Muscle of back (tissue), 3 donors: ENCODE measurements at regions not wholly inside any gene's neighbourhood (a gene's known extent, or its start where the extent isn't known, plus 50 kb on each side); places are given as distances from the start of the nearest gene placed in this dataset.

Experiments used
- DNase-seq, 3 donors: peaks; one replicate each; pipeline versions ENCODE4 v3.0.0 to v3.0.0-alpha.2; 2013

DNA sequence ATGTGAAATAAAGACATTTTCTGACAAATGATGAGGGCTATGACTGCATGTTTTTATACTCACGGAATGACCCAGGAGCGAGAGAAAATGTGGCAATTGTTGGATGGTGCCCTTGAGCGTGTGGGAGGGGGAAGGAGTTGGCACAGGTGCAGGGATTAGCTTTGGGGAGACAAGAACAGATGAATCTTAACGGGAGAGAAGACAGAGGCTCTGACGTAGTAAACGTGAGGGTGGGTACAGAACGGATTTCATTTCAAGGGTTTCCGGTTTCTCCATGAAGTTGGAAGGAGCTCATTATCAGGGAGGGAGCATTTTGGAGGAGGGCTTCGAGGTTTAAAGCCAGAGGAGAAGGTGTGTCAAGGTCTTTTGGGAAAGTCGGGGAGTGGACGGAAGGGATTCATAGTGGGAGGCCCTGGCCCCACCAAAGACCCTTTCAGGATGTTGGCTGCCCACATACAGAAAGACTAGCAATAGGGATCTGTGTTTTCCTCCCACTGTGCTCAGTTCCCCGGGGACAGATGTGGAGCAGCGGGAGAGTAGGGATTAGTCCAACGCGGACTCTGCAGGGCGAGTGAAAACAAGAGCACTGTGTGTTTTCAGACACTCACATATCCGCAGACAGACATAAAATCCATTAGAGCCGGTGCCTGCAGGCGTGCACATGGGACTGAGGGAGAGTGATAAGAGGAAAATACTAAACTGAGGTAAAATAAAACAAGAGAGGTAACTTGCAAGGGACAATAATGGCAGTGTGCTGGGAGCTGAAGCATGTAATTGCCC lies 584.1 kb downstream of the AJAP1 start:
- DNase-seq = no peak

DNA sequence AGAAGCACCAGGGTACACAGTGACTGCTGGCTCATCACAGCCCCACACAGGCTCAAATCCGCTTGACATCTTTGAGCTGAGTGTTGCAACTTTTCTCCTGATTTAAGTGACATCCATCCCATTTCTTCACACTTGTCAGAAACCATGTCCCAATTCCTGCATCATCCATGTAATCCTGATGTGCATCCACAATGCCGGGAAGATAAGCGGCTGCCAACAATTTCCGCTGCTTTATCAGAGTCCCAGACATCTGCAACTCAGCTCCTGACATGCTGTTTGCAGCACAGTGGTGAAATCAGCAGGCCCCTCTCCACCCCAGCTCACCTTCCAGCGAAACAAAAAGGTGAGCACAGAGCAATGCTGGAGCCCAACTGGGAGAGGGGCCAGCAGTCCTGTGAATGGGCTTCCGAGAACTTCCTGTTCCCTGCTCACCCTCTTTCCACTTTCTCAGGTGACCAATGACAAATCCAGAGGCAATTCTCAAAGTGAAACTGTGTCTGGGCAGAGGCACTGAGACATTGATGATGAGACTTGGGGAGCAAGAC lies 581.0 kb downstream of the AJAP1 start:
- no peak for DNase-seq

DNA sequence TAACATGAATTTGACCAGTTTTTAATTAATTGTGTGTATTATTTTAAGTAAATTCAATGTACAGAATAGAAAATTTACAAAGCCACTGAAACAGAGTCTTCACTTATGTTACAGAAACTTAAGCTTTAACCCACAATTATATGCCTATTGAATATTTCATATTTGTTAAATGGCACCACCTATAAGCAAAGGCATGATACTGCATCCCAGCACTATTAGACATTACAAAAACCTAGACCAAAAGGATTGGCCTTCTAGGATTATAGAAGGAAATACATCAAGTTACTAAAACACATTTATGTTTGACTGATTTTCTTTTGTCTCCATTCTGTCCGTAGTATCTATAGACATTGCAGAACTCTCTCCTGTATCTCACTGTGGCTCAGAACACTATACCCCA lies 578.1 kb downstream of the AJAP1 start:
- DNase-seq = no peak

DNA sequence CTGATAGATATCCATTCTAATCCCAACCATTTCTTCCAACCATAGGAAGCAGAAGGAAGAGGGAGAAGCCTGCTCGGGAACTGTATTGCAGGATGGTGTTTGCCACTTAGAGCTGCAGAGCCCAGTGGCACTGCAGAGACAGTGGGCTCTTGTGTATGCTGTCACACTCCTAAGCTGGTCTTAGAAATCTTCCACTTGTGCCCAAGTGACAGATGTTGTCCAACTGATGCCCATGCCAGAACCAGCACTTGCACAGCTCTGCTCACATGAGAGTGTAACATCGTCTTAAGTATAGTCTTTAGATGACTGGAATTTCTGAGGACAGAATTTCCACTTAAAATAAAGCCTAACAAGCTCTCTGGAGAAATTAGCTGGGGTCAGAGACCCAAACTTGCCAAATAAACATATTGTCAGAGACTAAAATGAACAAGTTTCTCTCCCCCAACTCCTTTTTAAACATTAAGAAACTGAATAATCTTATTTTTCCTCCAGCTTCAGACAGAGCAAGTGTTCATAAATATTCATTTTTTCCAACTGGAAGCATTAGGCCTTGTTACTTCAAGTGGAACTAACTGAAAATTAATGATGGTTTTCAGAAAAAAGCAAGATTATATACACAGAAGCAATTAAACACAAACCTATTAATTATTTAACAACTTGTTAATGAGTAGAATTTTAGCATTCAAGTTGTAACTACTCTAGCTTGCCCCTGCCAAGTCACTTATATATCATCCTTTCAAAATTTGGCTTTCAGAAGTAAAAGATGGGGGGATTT lies 577.3 kb downstream of the AJAP1 start:
- no peak for DNase-seq

DNA sequence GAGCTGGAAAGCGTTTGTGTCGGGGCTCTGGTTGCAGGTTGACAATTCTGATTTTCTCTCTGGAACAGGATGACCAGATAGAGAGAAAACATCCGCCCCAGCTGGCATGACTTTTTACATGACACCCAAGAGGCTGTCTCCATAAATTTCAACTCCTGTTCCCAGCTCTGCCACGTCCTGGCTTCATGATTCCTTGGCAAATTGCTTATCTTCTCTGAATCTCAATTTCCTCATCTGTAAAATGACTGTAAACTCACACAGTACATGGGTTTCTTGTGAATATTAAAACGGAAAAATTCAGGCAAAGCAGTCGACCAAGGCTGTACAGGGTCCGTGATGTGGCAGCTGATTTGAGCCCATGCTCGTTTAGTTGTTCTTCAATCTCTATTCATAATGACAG lies 572.7 kb downstream of the AJAP1 start:
- no peak for DNase-seq

- no peak for DNase-seq
Measured at GRCh38 chr1:5225707-5226704, 571.6 kb downstream of the AJAP1 start.

DNA sequence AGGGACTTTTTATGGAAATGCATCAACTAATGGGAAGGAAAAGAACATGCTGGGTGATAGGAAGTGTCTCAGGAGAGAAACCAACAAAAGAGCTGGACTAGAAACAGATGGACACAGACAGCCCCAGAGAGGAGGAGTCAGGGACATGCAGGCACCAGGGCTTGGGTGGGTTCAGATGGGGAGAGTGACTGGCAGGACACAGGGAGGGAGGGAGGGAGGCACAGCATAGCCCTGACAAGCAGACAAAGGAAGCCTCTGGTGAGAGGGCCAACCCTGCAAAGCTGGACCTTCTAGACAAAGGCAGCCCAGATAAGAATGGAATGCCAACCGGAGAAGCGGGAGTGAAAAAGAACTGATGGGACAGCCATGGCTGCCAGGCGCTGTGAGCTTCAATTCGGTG lies 568.8 kb downstream of the AJAP1 start:
- no peak for DNase-seq

- DNase-seq = no peak
Measured at GRCh38 chr1:5222626-5223025, 568.2 kb downstream of the AJAP1 start.

DNA sequence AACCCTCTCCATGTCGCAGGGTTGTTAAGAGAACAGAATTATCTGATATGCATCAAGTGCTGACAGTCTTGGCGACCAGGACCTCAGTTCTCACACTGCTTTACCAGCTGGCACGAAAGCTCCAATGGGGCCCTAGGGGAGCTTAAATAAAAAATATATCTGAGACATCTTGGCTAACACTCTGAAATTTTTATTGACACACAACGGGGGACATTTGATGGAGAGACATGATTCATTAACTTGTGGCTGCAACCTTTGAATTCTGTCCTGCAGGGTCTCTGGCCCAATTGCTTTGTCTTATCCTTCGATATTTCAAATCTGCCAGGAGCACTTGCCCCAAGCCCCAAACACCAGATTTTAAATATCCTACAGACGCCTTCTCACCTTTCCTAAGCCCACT lies 567.0 kb downstream of the AJAP1 start:
- DNase-seq = no peak

GRCh38 chr1:5220821-5221220 lies 566.4 kb downstream of the AJAP1 start:
- peak in 1 of 3 donors; percentile 8 for DNase-seq

GRCh38 chr1:5220421-5220820 lies 566.0 kb downstream of the AJAP1 start:
- no peak for DNase-seq

GRCh38 chr1:5200006-5200405 lies 545.6 kb downstream of the AJAP1 start:
- DNase-seq = no peak

DNA sequence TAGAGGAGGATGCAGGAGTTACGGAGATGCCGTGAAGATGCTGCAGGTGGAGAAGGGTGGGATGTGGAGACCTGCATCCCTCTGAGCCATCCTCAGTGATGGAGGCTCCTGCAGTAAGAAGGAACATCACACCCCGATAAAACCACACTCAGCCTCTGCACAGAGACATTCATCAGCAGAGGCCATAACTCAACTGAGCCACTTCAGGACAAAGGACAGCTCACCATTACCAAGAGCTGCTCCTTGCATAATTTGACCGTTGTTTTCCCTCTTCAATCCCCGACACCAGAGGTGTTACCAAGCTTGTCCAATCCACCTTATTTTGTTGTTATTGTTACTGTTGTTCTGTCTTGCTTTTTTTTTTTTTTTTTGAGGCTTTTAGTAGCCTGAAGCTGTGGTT lies 543.9 kb downstream of the AJAP1 start:
- DNase-seq = peak in 1 of 3 donors; percentile 2

GRCh38 chr1:5191470-5191869 lies 537.1 kb downstream of the AJAP1 start:
- no peak for DNase-seq

DNA sequence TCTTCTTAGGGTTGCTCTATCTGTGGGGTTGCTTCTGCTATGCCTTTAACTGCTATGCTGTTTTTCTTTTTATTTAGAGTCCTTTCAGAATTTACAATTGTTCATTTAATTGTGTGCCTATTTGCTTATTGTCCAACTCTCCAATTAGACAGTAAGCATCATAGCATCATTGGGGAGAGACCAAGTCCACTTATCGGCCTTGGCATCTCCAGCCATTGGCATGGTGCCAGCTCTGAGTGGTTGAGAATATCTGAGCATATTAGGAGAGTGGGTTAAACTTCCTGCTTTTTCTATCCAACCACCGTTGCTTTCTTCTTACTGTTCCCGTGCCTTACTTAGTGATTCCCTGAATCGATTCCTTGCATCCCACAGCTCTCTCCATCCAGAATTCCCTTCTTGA lies 535.0 kb downstream of the AJAP1 start:
- no peak for DNase-seq

DNA sequence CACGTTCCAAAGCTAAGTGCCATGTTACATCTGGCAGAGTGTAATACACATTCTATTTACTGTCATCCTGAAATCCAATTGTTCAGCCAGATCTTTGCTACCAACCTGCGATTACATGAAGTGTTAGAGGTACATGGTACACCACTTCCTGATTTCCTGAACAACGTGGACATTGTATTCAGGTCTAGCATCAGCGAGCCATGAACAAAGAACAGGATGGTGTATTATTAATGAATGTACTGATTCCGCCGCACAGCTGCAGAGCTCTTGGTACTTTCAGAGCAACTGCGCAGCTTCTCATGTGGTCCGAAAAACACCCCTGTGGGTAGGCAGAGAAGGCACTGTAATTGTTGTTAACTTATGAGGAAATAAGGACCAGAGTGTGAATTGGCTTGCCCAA lies 511.4 kb downstream of the AJAP1 start:
- DNase-seq = no peak

GRCh38 chr1:5164158-5164557 lies 509.7 kb downstream of the AJAP1 start:
- no peak for DNase-seq

GRCh38 chr1:5161372-5161771 lies 507.0 kb downstream of the AJAP1 start:
- DNase-seq = no peak

DNA sequence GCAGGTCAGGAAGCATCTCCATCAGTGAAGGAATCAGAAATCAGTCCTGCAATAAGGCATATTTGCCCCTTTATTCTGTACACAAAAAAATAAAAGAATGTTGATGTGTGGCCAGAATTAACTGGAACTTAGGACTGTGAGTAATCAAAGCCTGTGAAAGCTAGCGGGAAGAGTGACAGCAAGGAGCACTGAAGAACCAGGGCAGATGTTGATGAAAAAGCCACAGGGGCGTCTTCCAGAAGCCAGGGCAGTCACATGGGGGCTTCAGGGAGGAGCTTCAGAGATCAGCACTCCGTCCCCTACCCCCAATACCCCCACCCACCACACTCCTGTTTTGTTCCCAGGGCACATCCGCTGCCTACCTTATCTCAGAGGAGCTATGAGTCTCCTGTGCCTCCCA lies 502.8 kb downstream of the AJAP1 start:
- DNase-seq = no peak

DNA sequence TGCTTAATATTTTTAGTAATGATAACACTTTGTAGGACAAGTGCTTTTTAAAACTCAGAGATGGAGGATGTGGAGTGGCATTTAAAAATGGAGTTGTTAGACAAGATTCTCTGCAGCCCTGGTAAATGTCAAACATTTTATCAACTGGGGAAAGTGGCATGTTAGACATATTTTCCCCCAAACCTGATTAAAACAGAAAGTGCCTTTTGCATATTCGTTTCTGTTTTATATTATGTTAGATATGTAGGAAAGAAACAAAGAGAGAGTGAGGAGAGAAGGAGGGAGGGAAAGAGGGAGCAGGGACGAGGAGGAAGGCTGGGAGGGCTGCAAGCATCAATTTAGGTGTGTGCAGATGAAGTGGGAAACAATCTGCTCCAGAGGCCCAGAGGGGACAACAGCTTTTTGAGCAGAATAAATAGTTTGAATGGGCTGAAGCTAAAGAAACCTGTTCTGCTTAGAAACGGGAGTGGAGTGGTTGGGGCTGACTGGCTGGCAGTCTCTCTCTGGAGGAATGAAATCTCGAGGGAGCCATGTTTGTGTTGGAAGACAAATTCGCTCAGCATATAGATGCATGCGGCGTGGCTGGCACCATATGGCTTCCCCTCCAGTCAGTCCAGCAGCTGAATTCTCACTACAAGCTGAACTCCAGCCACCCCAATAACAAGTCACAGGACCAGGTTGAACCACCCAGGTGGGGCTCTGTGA lies 502.2 kb downstream of the AJAP1 start:
- DNase-seq = no peak

GRCh38 chr1:5151511-5151910 lies 497.1 kb downstream of the AJAP1 start:
- DNase-seq = peak in 2 of 3 donors; percentile 8 to 56
